GM19324 (cell line): ENCODE measurements at regions not wholly inside any gene's neighbourhood (a gene's known extent, or its start where the extent isn't known, plus 50 kb on each side); places are given as distances from the start of the nearest gene placed in this dataset.
A peak's percentile ranks its signal among the peaks of the same experiment; 100 is the strongest.
"Not testable (repeated sequence)": the region's sequence is repeated elsewhere in the genome, so short reads cannot be mapped to it uniquely, and the experiment has no call there.

Source experiments
- ATAC-seq: cut with Tn5 transposase; IDR thresholded peaks from one replicate; pipeline ENCODE4 v1.9.1; 2021; ENCODE audit warnings: mild to moderate bottlenecking, moderate library complexity; ENCODE audit not compliant: unreplicated experiment, low FRiP score

- ATAC-seq: no peak
Measured at GRCh38 chr9:6105738-6106137, 90.3 kb upstream of the RANBP6 start.

GRCh38 chr9:6104406-6104805, 89.0 kb upstream of the RANBP6 start:
- not testable (repeated sequence) for ATAC-seq

GRCh38 chr9:6103911-6104310, 88.5 kb upstream of the RANBP6 start:
- not testable (repeated sequence) for ATAC-seq

GRCh38 chr9:6102336-6102987, 87.0 kb upstream of the RANBP6 start:
- not testable (repeated sequence) for ATAC-seq

GRCh38 chr9:6101725-6102124, 86.3 kb upstream of the RANBP6 start:
- not testable (repeated sequence) for ATAC-seq

GRCh38 chr9:6099346-6099745, 83.9 kb upstream of the RANBP6 start:
- ATAC-seq: not testable (repeated sequence)

- no peak for ATAC-seq
Measured at GRCh38 chr9:6098431-6098830, 83.0 kb upstream of the RANBP6 start.

- no peak for ATAC-seq
Measured at GRCh38 chr9:6096821-6097220, 81.4 kb upstream of the RANBP6 start.

- no peak for ATAC-seq
Measured at GRCh38 chr9:6090277-6091210, 75.1 kb upstream of the RANBP6 start.

GRCh38 chr9:6089300-6089699, 73.9 kb upstream of the RANBP6 start:
- no peak for ATAC-seq

- no peak for ATAC-seq
Measured at GRCh38 chr9:6086006-6086655, 70.7 kb upstream of the RANBP6 start.

GRCh38 chr9:6080154-6080716, 64.8 kb upstream of the RANBP6 start:
- peak; percentile 80 for ATAC-seq

- no peak for ATAC-seq
Measured at GRCh38 chr9:6079386-6079785, 64.0 kb upstream of the RANBP6 start.

- ATAC-seq: no peak
Measured at GRCh38 chr9:6078382-6079105, 63.1 kb upstream of the RANBP6 start.

GRCh38 chr9:6076851-6077250, 61.4 kb upstream of the RANBP6 start:
- no peak for ATAC-seq

GRCh38 chr9:6073731-6074130, 58.3 kb upstream of the RANBP6 start:
- no peak for ATAC-seq

GRCh38 chr9:6072865-6073264, 57.4 kb upstream of the RANBP6 start:
- ATAC-seq: no peak

- no peak for ATAC-seq
Measured at GRCh38 chr9:6072453-6072852, 57.0 kb upstream of the RANBP6 start.

- peak; percentile 82 for ATAC-seq
Measured at GRCh38 chr9:6068983-6069382, 53.6 kb upstream of the RANBP6 start.

- ATAC-seq: no peak
Measured at GRCh38 chr9:6067426-6067825, 52.0 kb upstream of the RANBP6 start.
